Choroid plexus epithelial cell (primary cell): ENCODE measurements at regions not wholly inside any gene's neighbourhood (a gene's known extent, or its start where the extent isn't known, plus 50 kb on each side); places are given as distances from the start of the nearest gene placed in this dataset.
A peak's percentile ranks its signal among the peaks of the same experiment; 100 is the strongest.

Experiments
- DNase-seq: peaks from one replicate; pipeline ENCODE4 v3.0.0-alpha.2; 2010; ENCODE audit warnings: low read depth
- H3K4me3 ChIP-seq: 2 replicates; pipeline ENCODE4 v1.5.1; 2011; ENCODE audit warnings: low read depth, mild to moderate bottlenecking, control low read depth, low read length, moderate library complexity
- CTCF ChIP-seq: conservative IDR thresholded peaks from 2 replicates; pipeline ENCODE4 v1.5.1; 2011; ENCODE audit warnings: low read depth, mild to moderate bottlenecking, control low read depth, inconsistent platforms, low read length, moderate library complexity

- no peak for TF ChIP-seq CTCF
- no peak for DNase-seq
- no peak overlapping the region for H3K4me3 ChIP-seq
Measured at GRCh38 chr13:73610799-73611592, 523.2 kb downstream of the KLF12 start.

DNA sequence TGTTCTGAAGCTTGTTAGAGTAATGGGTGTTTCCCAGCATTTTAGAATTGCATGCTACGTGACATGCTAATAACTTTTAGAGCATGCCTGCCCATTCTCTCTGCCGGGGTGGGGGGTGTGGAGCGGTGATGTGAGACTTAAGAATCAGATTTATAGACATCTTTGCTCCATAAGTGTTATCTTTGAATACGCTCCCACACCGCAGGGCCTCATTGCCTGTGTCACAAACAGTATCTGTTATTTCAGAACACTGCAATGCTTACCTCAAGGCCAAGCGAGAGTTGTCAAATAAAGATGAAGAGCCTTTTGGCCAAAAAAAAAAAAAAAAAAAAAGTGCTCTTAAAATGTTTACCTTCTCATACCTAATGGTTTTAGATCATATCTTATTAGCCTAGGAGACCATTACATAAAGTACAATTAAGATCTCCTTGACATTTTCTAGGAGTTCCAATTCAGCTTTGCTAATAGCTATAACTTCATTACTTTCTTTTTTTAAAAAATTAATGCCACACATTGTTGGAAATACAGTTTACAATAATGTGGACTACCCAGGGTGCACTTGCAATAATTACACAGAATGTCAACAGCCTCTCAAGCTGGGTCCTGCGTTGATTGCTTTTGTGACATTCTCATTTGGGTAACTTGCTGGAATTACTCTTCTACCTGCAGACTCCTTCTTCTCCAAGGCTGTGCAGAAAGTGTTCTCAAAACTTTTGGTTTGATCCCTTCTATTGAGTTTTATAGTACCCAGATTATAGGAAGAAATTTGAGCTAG is 525.3 kb downstream of the KLF12 start:
- TF ChIP-seq CTCF = no peak
- no peak for DNase-seq
- H3K4me3 ChIP-seq = no peak overlapping the region

GRCh38 chr13:73608157-73608516 is 526.1 kb downstream of the KLF12 start:
- H3K4me3 ChIP-seq = no peak overlapping the region
- DNase-seq = no peak
- TF ChIP-seq CTCF = no peak

GRCh38 chr13:73607489-73608156 is 526.6 kb downstream of the KLF12 start:
- no peak for TF ChIP-seq CTCF
- H3K4me3 ChIP-seq = no peak overlapping the region
- DNase-seq = no peak

DNA sequence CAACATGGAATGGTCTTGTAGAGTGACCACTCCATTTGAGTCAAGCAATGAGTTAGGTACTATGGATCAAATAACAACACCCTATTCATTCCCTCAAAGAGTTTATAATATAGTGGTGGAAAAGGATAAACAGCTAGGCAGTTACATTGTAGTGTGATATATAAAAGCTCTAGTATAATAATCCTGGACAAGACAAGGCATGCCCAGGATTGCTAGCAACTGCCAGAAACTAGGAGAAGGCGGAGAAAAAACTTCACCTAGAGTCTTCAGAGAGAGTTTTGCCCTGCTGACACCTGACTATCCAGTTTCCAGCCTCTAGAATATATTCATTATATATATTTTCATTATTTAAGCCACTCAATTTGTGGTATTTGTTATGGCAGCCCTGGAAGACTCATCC is 530.6 kb downstream of the KLF12 start:
- no peak for DNase-seq
- TF ChIP-seq CTCF = no peak
- H3K4me3 ChIP-seq = no peak overlapping the region

DNA sequence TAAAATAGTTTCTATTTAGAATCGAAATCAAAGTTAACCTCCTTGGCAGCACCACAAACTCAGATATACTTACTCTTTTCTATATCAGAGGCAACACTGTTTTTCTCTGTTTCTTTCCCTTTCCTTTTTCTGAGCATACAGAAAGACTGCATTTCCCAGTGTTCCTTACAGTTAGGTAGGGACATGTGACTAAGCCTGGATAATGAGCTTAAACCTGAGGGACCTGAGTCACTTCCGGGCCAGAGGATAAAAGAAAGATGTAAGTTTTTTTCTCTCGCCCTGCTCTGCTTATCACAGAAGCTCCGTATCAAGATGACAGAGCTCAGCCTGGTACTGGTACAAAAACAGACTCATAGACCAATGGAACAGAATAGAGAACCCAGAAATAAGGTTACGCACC is 531.9 kb downstream of the KLF12 start:
- TF ChIP-seq CTCF = no peak
- DNase-seq = peak; percentile 17
- no peak overlapping the region for H3K4me3 ChIP-seq
